ENCODE measurements at regions not wholly inside any gene's neighbourhood (a gene's known extent, or its start where the extent isn't known, plus 50 kb on each side); places are given as distances from the start of the nearest gene placed in this dataset.

DNA sequence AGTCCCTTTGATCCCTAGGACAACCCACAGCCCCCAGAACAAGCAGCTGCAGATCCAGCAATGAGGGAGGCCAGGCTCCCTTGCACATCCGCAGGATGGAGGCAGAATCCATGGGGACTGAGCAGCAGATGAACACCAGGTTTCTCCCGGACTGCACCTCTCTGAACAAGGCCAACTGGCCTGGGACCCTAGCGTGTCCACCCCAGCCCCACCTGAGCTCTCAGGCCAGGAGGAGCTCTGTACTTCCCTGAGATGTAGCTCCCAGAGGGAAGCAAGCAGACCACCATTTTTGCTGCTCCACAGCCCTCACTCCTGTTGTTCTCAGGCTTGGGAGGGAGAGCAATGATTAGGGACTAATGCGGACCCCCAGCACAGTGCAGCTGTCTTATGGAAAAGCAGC lies 1195.8 kb downstream of the PCDH18 start:
- no peaks in the 10 kb centered on the region for H3K4me1 ChIP-seq (ENCODE audit: control insufficient read depth in 1 of 2, insufficient read depth in 2 of 2, low read length in 2 of 2)
- H3K9ac ChIP-seq (ENCODE audit: low read length) = no peak overlapping the region
- intact Hi-C loops (cut with micrococcal nuclease) = no loop called here
- H3K27ac ChIP-seq (ENCODE audit: low read depth, low read length) = no peak overlapping the region
- CTCF ChIA-PET = no interaction called here
- H3K79me2 ChIP-seq (ENCODE audit: insufficient read depth, low read length) = no peaks in the 10 kb centered on the region
- H3K4me2 ChIP-seq (ENCODE audit: low read length) = no peak overlapping the region
- no peak for TF ChIP-seq JUND (IDR thresholded peaks at IDR 0.05)
- TF ChIP-seq ATF3 (IDR thresholded peaks at IDR 0.05) = no peak
- H3K27me3 ChIP-seq (ENCODE audit: insufficient read depth, low read length) = no peaks in the 10 kb centered on the region
- BruUV-seq (replicated peaks) = no TSS peak
- H3K36me3 ChIP-seq (ENCODE audit: control insufficient read depth in 1 of 2, insufficient read depth in 2 of 2, low read length in 2 of 2) = no peaks in the 10 kb centered on the region
- POLR2A ChIA-PET = no interaction called here
- H3K9me3 ChIP-seq (ENCODE audit: control insufficient read depth in 1 of 2, insufficient read depth in 1 of 2, low read depth in 1 of 2, low read length in 2 of 2) = no peaks in the 10 kb centered on the region
- no peak overlapping the region for H3K4me3 ChIP-seq (replicated peaks in 1 of 2; ENCODE audit: low read depth in 1 of 2, low read length in 2 of 2)
- RAD21 ChIA-PET (ENCODE audit: low non-redundant PET in 1 of 2, low total read pairs in 2 of 2, uncharacterized antibody in 2 of 2, unreplicated experiment in 2 of 2) = no interaction called here
- DNase-seq (ENCODE audit: low read depth, low spot score) = no peak
- no peak for ATAC-seq
- H2AFZ ChIP-seq (ENCODE audit: low read depth, low read length, poor library complexity, severe bottlenecking) = no peak overlapping the region
- no peaks in the 10 kb centered on the region for H4K20me1 ChIP-seq (ENCODE audit: insufficient read depth)
- no peaks in the 10 kb centered on the region for H3K9me2 ChIP-seq (ENCODE audit: insufficient read depth)

GRCh38 chr4:136329042-136329662 lies 1203.1 kb downstream of the PCDH18 start:
- ChIA-PET CTCF (interaction anchor here (1.1 kb wide), 1 partner anchor 9 kb away, joined by 5 read pairs; no protein-coding TSS in a partner anchor), POLR2A (no interaction called here), RAD21 (ENCODE audit: low non-redundant PET in 1 of 2, low total read pairs in 2 of 2, uncharacterized antibody in 2 of 2, unreplicated experiment in 2 of 2) (no interaction called here)
- Histone ChIP-seq H3K27ac (ENCODE audit: low read depth, low read length) (no peak overlapping the region), H3K9me2 (ENCODE audit: insufficient read depth) (no peaks in the 10 kb centered on the region), H3K4me3 (replicated peaks in 1 of 2; ENCODE audit: low read depth in 1 of 2, low read length in 2 of 2) (no peak overlapping the region), H3K4me2 (ENCODE audit: low read length) (no peak overlapping the region), H3K9ac (ENCODE audit: low read length) (no peak overlapping the region), H3K27me3 (ENCODE audit: insufficient read depth, low read length) (no peaks in the 10 kb centered on the region), H4K20me1 (ENCODE audit: insufficient read depth) (no peaks in the 10 kb centered on the region), H2AFZ (ENCODE audit: low read depth, low read length, poor library complexity, severe bottlenecking) (peak overlapping the region; percentile 59), H3K9me3 (ENCODE audit: control insufficient read depth in 1 of 2, insufficient read depth in 1 of 2, low read depth in 1 of 2, low read length in 2 of 2) (no peaks in the 10 kb centered on the region), H3K79me2 (ENCODE audit: insufficient read depth, low read length) (no peaks in the 10 kb centered on the region), H3K36me3 (ENCODE audit: control insufficient read depth in 1 of 2, insufficient read depth in 2 of 2, low read length in 2 of 2) (no peaks in the 10 kb centered on the region), H3K4me1 (ENCODE audit: control insufficient read depth in 1 of 2, insufficient read depth in 2 of 2, low read length in 2 of 2) (no peaks in the 10 kb centered on the region)
- intact Hi-C loops (cut with micrococcal nuclease) = no loop called here
- TF ChIP-seq RAD21 (IDR thresholded peaks at IDR 0.05; ENCODE audit: low read depth) (peak; percentile 51), CTCF (IDR thresholded peaks at IDR 0.05 in 2 of 3, conservative IDR thresholded peaks at IDR 0.05 in 1 of 3; ENCODE audit: borderline replicate concordance in 1 of 3, insufficient read depth in 1 of 3, low read depth in 2 of 3, low read length in 2 of 3) (peak; percentile 7 to 60 (median 49); a peak in 4 of 6 replicates), EGR1 (IDR thresholded peaks at IDR 0.05; ENCODE audit: low read depth) (no peak)
- no TSS peak for BruUV-seq (replicated peaks)
- ATAC-seq (peak; percentile 94), DNase-seq (ENCODE audit: low read depth, low spot score) (no peak)

All from HCT116 (cell line).